ENCODE measurements at regions not wholly inside any gene's neighbourhood (a gene's known extent, or its start where the extent isn't known, plus 50 kb on each side); places are given as distances from the start of the nearest gene placed in this dataset.

- no peak for DNase-seq (ENCODE audit: low read depth)
- TF ChIP-seq CTCF (conservative IDR thresholded peaks at IDR 0.05; ENCODE audit: low read depth, low read length) = no peak
- H3K4me3 ChIP-seq (ENCODE audit: low read depth, low read length) = peak overlapping the region; percentile 53
Observed at GRCh38 chr2:64937687-64938491, 51.3 kb upstream of the SLC1A4 start.

DNA sequence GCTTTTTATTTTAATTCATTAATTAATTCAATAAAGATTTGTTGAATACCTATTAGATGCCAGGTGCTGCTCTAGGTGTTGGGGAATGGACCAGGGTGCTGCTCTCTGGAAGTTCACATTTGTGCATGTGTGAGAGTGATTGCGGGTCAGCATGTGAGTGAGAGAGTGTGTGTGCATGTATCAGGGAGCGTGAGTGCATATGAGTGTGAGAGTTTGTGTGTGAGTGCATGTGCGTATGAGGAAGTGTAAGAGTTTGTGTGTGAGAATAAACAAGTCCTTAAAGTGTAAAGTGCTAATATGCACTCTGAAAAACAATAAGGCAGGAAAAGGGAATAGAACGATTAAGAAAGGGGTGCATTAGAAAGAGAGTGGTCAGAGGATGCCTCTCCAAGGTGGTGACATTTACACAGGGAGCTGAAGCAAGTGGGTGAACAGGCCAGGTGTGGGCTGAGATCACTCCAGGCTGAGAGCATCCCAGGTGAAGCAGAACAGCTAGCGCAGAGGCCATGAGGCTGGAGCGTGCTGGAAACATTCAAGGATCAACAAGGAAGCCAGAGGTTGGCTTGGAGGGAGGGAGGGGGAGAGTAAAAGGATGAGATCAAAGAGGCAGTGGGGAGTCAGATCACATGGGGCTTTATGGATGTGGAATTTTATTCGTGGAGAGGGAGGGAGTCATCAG, 50.5 kb upstream of the SLC1A4 start:
- TF ChIP-seq CTCF (conservative IDR thresholded peaks at IDR 0.05; ENCODE audit: low read depth, low read length) = no peak
- DNase-seq (ENCODE audit: low read depth) = no peak
- no peak overlapping the region for H3K4me3 ChIP-seq (ENCODE audit: low read depth, low read length)

- no peak overlapping the region for H3K4me3 ChIP-seq (ENCODE audit: low read depth, low read length)
- DNase-seq (ENCODE audit: low read depth) = no peak
- no peak for TF ChIP-seq CTCF (conservative IDR thresholded peaks at IDR 0.05; ENCODE audit: low read depth, low read length)
Observed at GRCh38 chr2:64939332-64939917, 49.8 kb upstream of the SLC1A4 start.

All from epithelial cell of proximal tubule (primary cell).